Stimulated activated CD4-positive, alpha-beta T cell treated with anti-CD3 and anti-CD28 coated beads, Interleukin-15, amount 100 ng/mL, for 24 hours (primary cell): ENCODE measurements at regions not wholly inside any gene's neighbourhood (a gene's known extent, or its start where the extent isn't known, plus 50 kb on each side); places are given as distances from the start of the nearest gene placed in this dataset.

Source experiments
- DNase-seq: peaks from one replicate; pipeline ENCODE4 v3.0.0-alpha.2; 2020

GRCh38 chr12:124410354-124411175 lies 115.7 kb downstream of the RFLNA start:
- DNase-seq: no peak

DNA sequence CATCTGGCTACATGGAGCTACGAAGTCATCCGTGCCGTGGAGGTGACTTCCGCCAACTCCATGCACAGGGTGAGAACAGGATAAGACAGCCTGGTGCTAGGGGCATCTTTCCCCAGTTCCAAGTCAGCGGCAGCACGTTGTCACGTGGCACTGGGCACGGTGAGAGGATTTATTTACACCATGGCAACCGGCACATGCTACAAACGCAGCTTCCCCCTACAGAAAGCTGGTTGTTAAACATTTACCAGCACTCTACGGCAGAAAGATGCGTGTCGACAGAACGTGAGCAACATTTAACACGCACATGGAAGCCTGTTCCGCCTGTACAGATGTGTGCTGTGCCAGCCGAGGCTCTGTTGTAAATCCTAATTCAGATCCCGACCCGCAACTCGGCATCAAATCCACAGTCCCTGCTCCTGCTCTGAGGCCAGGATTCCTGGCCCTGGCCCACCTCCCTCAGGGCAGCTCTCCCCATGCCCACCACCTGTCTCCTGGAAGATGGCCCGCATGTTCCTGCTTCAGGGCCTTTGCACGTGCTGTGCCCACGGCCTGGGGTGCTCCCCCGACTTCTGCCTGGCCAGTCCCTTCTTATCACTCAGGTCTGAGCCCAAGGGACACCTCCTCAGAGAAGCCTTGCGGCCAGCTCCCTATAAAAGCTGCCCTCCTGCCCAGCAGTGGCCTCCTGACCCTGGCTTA lies 114.1 kb downstream of the RFLNA start:
- no peak for DNase-seq

GRCh38 chr12:124407074-124407473 lies 112.2 kb downstream of the RFLNA start:
- no peak for DNase-seq

DNA sequence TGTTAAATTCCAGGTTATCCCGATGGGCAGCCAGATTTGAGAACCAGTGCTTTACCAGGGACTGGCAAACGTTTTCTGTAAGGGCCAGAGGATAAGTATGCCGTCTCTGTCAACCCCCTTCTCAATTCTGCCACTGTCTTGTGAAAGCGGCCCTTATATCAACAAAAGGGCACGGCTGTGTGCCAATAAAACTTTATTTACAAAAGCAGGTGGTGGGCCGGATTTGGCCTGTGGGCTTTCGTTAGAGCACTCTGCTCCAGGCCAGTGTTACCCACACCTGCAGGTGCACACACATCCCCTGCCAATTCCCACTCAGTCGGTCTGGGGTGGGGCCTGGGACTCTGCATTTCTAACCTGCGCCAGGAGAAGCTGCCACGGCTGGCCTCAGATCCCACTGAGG lies 111.2 kb downstream of the RFLNA start:
- no peak for DNase-seq

DNA sequence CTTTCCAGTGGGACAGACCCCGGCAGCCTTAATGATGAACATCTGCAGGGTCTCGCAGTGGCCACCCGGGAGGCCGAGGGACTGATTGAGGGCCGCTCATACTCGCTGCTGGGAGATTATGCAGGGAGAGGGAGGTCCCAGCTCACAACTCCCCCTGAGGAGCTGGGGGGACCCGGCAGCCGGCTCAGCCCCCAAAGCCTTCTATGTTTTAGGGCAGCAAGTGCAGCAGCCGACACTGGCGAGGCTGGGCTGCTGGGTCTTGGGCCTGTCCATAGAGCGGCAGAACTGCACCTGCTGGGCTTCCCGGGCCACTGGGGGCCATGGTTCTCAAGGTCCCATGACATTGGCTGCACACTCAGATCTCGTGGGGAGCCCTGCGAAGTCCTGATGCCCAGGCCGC lies 110.7 kb downstream of the RFLNA start:
- DNase-seq: no peak

DNA sequence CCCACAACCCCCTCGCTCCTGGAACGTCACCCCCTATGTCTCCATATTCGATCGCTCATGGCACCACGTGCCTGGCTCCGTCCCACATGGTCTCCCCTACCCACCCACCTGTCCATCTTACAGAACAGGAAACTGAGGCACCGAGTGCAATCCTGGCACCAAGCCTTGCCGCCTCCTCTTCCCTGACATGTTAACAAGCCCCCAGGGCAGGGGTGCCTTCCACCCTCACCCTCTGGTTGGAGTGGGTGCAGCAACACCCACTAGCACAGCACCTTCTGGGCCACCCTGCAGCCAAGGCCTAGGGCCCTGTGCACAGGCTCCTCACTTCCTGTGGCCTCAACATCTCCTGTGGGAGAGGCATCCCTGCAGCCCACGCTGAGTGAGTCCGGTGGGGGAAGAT lies 110.3 kb downstream of the RFLNA start:
- no peak for DNase-seq

- no peak for DNase-seq
These were observed 109.4 kb downstream of the RFLNA start for GRCh38 chr12:124404162-124404784.

DNA sequence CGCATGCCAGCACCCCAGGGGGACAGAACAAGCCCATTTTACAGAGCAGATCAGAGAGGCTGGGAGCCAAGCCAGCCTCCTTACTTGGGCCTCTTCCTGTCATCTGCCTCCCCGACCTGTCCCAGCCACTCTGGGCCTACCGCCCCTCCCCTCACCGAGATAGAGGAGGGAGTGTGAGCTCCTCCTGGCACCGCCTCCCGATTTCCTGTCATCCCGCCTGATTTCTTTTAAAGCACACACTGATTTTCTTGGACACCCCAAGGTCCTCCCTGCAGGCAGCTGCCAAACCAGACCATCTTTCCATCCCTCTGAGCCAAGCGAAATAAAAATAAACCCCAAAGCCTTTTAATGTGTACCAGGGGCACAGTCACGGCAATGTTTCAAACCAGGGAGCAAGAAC lies 108.4 kb downstream of the RFLNA start:
- DNase-seq: no peak

DNA sequence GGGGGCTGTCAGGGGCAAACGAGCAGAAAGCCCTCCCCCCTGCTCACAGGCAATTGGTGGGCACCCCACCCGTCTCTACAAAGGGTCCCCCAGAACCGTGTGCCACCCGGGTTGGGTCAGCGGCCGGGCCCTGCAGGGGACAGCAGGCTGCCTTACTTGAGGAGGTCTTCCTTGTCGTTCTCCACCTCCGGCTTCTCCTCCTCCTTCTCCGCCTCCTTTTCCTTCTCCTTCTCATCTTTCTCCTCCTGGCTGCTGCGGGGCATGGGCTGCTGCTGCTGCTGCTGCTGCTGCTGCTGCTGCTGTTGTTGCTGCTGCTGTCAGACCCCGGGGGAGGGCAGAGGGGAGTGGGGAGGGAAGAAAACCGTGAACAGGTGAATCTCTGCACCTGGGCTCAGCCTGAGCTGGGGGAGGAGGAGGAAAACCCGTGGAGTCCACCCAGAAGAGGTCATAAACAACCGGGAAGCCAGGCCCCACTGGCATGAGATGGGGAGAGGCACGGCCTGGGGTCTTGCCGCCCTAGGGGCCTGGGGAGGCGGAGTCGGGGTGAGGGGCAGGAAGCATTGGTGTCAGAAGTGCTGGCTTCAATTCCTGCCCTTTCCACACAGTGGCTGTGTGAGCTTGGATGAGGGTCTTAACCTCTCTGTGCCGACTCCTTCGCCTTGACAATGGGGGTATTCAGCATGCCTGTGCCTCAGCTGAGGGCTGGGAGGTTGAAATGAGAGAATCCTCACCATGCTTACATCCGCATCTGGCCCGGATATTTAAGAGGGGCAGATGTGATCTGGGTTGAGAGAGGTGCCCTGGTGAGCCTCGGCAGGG lies 107.6 kb downstream of the RFLNA start:
- no peak for DNase-seq

DNA sequence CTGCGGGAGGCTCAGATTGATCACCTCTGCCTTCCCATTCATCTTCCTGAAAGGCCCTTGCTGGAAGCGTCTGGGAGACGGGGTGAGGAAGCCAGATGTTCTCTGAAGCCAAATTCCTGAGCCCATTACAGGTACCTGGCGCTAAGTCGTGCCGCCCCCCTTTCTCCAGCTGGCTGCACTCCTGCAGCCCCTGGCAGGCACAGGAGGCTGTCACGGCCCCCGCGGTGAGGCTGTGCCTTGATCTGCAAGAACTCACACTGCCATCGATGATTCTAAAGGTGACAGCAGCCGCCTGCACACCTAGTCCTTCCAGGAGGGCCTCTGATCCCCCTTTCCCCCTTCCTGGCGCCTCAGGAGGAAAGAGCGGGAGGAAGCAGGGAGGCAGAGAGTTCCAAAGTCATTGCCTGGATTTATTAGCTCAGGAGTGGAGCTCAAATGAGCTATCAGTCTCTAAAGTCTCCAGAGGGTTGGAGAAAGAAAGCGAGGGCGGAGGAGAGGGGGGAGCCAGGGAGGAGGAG lies 106.9 kb downstream of the RFLNA start:
- DNase-seq: no peak

GRCh38 chr12:124400124-124400523 lies 105.2 kb downstream of the RFLNA start:
- no peak for DNase-seq

GRCh38 chr12:124399622-124400021 lies 104.7 kb downstream of the RFLNA start:
- DNase-seq: peak; percentile 39

DNA sequence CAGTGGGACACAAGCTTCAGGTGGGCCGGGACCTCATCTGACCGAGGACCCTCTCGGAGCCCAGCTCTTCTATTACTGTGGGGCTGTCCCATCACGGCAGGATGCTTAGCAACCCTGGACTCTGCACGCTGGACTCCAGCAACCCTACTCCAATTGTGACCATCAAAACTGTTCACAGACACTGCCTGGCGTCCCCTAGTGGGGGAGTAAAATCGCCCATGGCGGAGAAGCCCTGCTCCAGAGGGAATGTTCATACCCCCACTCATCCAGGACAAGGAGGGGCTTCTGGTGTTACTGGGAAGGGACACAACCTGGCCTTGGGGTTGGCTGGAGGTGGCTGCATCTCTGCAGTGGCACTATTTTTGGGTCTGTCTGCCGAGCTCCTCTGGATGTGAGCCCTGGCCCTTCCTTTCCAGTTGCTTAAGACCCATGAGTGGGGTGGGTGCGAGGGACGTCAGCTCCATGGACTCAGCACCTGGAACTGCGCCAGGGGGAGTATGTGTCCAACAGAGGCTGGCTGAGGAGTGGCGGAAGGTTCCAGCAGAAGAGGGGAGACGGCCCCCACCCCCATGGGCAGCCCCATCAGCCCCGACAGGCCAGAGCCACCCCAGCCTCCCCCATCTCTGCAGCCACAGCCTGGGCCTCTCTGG lies 103.8 kb downstream of the RFLNA start:
- no peak for DNase-seq

- no peak for DNase-seq
These were observed 103.1 kb downstream of the RFLNA start for GRCh38 chr12:124397807-124398577.

GRCh38 chr12:124397399-124397679 lies 102.4 kb downstream of the RFLNA start:
- no peak for DNase-seq

GRCh38 chr12:124396544-124397398 lies 101.9 kb downstream of the RFLNA start:
- no peak for DNase-seq

DNA sequence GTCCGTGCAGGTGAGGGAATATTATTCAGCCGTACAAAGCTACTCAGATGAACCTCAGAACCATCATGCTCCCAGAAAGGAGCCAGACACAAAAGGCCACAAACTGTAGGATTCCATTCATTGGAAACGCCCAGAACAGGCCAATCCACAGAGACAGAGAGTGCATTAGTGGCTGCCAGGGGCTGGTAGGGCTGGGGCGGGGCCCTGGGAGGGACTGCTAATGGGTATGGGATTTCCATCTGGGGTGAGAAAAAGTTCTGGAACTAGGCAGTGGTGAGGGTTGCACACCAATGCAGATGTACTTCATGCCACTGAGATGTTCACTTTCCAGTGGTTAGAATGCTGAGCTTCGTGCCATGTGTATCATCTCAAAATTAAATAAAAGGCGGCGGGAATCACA lies 101.1 kb downstream of the RFLNA start:
- DNase-seq: no peak

- no peak for DNase-seq
These were observed 100.4 kb downstream of the RFLNA start for GRCh38 chr12:124395284-124395752.

DNA sequence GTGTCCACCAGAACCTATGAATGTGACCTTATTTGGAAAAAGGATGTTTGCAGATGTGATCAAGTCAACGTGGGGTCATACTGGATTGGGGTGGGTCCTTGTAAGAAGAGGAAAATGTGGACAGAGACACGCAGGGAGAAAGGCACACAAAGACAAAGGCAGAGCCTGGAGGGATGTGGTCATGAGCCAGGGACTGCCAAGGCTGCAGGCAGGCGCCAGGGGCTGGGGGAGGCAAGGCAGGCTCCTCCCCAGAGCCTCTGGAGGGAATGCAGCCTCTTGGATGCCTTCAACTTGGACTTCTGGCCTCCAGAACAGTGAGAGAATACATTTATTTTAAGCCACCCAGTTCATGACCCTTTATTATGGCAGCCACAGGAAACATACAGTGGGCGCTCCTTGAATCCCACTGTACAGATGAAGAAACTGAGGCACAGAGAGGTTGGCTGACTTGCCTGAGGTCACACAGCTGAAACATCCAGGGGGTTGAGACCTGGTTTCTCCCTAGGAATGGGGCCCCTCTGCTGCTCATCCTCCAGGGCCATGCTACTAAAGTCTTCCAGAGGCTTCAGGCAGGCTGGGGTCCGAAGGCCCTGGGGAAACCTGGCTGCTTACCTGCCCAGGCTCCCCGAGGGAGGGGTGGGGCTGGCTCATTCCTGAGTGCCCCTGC lies 99.7 kb downstream of the RFLNA start:
- no peak for DNase-seq

GRCh38 chr12:124393831-124394230 lies 98.9 kb downstream of the RFLNA start:
- DNase-seq: no peak
